Upper lobe of right lung (tissue), 1 donor: ENCODE measurements at regions not wholly inside any gene's neighbourhood (a gene's known extent, or its start where the extent isn't known, plus 50 kb on each side); places are given as distances from the start of the nearest gene placed in this dataset.
"Not testable (repeated sequence)": the region's sequence is repeated elsewhere in the genome, so short reads cannot be mapped to it uniquely, and the experiment has no call there.

Experiments
- ATAC-seq: fragments of 200-7000 bp; cut with Tn5 transposase; one replicate; pipeline ENCODE4 v1.9.1; 2020; ENCODE audit warnings: mild to moderate bottlenecking, moderate library complexity
- DNase-seq: peaks from one replicate; pipeline ENCODE4 v3.0.0-alpha.2; 2020
- H3K27ac ChIP-seq: fragments of 200-600 bp; one replicate; pipeline ENCODE4 v1.8.0; 2022
- H3K27me3 ChIP-seq: fragments of 200-600 bp; one replicate; pipeline ENCODE4 v1.8.0; 2022; ENCODE audit warnings: mild to moderate bottlenecking
- H3K36me3 ChIP-seq: fragments of 200-600 bp; one replicate; pipeline ENCODE4 v1.8.0; 2022
- H3K4me1 ChIP-seq: fragments of 200-600 bp; one replicate; pipeline ENCODE4 v1.8.0; 2022
- H3K4me3 ChIP-seq: fragments of 200-600 bp; one replicate; pipeline ENCODE4 v1.8.0; 2022; ENCODE audit warnings: mild to moderate bottlenecking
- H3K9me3 ChIP-seq: fragments of 200-600 bp; one replicate; pipeline ENCODE4 v1.8.0; 2022
- intact Hi-C: fragments of 100-400 bp; cut with DNase I; formaldehyde crosslinking; loops from one replicate; pipeline ENCODE4 v1.11.0; 2022
- TF ChIP-seq, protein P1 (sequence below): fragments of 200-600 bp; IDR thresholded peaks from one replicate; pipeline ENCODE4 v1.8.0; 2022; ENCODE audit warnings: antibody characterized with exemption
- donor health status: DM: no; HTN: yes; CAD: no; lungs with severe emphysema.

DNA sequence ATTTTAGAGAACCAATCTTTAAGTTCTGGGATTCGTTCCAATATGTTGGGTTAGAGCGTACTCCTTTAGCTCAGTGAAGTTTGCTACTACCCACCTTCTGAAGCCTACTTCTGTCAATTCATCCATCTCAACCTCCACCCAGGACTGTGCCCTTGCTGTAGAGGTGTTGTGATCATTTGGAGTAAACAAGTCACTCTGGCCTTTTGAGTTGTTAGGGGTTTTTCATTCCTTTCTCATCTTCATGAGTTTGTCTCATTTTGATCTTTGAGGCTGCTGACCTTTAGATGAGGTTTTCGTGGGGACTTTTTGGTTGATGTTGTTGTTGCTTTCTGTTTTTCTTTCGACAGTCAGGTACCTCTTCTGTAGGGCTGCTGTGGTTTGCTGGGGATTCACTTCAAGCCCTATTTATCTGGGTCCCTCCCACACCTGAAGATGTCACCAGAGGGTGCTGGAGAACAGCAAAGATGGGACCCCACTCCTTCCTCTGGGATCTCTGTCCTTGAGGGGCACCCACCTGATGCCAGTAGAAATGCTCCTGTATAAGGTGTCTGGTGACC is 158.4 kb downstream of the ANKRD36B start:
- H3K36me3 ChIP-seq, H3K27me3 ChIP-seq, H3K4me3 ChIP-seq, H3K4me1 ChIP-seq, H3K27ac ChIP-seq, ATAC-seq, DNase-seq, H3K9me3 ChIP-seq, intact Hi-C loops: not testable (repeated sequence)

DNA sequence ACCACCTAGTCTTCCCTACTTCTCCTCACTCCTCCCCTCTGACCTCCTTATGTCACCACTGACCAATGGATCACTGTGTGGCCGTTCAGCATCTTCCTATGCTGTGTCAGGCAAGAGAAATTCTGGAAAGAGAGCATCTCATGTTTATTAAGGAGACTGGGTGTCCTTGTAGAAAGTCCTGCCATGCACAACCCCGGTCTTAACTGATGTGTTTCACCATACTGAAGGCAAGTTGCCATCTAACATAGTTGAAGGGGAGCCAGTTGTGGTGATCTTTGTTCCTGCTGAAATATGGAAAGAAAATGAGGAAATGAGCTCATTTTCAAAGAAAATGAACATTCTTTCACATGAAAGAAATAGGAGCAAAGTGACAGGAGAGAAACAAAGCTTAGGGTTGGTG is 167.3 kb downstream of the ANKRD36B start:
- intact Hi-C loops, DNase-seq, H3K27ac ChIP-seq, H3K9me3 ChIP-seq, H3K4me1 ChIP-seq, H3K27me3 ChIP-seq, H3K4me3 ChIP-seq, H3K36me3 ChIP-seq: not testable (repeated sequence)
- ATAC-seq: peak; percentile 50

DNA sequence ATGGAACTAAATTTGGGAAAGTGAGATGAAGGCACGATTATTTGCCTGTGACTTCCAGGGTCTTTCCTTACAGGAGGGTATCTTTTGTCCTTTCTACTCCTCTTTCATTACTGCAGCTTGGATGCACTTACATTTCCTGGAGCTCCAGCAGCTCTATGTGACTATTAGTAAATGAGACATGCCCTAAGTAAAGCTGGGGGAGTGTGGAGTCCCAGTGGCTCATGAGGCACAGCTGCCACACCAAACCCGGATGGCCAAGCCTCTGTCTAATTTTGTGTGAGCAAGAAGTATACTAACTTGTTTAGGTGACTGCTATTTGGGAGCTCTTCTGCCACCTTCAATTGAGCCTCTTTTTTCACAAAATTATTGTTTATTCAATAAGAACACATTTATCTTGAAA is 183.3 kb downstream of the ANKRD36B start:
- intact Hi-C loops, H3K27me3 ChIP-seq, H3K27ac ChIP-seq: not testable (repeated sequence)

DNA sequence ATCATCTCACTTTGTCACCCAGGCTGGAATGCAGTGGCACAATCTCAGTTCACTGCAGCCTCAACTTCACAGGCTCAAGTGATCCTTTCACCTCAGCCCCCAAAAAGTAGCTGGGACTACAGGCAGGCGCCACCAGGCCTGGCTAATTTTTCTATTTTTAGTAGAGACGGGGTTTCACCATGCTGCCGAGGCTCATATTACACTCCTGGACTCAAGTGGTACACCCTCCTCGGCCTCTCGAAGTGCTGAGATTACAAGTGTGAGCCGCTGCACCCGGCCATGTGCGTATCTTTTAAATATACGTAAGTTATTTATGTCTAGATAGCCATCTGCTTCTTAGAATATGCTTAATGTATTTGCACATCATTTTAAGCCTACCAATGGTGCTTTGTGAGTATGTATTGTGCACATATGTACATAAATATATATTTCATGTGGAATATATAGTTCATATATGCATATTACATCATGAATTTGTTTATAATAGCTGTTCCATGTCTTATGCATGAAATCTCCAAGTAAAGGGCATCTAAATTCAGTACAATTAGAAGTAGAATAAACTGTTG is 184.4 kb downstream of the ANKRD36B start:
- DNase-seq: peak; percentile 60
- H3K9me3 ChIP-seq, H3K36me3 ChIP-seq, H3K27me3 ChIP-seq, H3K27ac ChIP-seq, intact Hi-C loops, H3K4me1 ChIP-seq, H3K4me3 ChIP-seq: not testable (repeated sequence)
- peak; percentile 72 for ATAC-seq

More for the DNA sequence above, 183.3 kb downstream of the ANKRD36B start:
- not testable (repeated sequence) for H3K36me3 ChIP-seq, H3K9me3 ChIP-seq, H3K4me1 ChIP-seq, DNase-seq, H3K4me3 ChIP-seq, ATAC-seq

DNA sequence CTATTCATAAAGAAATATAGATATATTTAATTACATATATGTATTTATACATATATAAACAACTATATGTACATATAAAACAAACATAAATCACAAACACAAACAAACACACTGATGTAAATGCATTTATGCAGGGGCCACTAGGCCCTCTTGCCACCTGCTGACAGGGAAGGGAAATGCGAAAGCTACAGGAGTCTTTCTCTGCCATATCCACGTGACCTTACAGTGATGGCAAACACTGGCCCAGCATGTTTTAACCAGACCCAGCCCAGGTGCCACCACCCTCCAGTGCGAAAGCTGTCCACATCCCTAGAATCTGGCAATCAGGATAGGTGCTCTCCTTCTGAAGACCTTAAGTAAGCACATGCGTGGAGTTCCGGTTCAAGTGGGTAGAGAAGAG is 187.0 kb downstream of the ANKRD36B start:
- DNase-seq, H3K4me3 ChIP-seq, H3K27me3 ChIP-seq, H3K4me1 ChIP-seq, intact Hi-C loops, H3K9me3 ChIP-seq, ATAC-seq, H3K27ac ChIP-seq, H3K36me3 ChIP-seq: not testable (repeated sequence)

DNA sequence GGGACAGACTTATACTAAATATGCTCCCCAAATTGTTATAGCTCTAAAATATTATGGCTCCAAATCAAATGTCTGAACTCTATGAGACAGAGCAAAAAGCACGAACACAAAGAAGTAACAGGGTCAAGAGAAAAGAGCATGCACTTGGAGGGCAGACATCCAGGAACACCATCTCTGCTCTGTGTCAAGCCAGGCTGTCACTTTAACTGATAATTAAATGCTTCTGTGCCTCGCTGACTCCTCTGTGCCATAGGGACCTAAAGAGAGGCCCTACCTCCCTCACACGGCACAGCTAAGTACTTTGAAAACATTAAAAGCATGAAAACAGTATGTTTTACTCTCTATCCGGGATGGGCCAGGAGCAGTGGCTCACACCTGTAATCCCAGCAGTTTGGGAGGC is 194.0 kb downstream of the ANKRD36B start:
- H3K4me3 ChIP-seq, H3K9me3 ChIP-seq, H3K36me3 ChIP-seq, H3K27ac ChIP-seq, DNase-seq, ATAC-seq, H3K27me3 ChIP-seq, intact Hi-C loops, H3K4me1 ChIP-seq: not testable (repeated sequence)

DNA sequence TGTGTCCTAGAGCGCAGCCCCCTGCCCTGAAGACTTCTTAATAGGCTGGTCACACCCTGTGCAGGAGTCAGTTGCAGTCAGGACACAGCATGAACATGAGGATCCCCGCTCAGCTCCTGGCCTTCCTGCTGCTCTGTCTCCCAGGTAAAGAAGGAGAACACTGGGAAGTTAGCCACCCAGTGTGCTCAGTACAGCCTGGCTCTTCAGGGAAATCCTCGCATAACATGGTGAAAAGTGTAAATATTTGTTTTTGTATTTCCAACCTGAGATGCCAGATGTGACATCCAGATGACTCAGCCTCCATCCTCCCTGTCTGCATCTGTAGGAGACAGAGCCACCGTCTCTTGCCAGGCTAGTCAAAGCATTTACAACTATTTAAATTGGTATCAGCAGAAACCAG is 203.9 kb downstream of the ANKRD36B start:
- ATAC-seq, H3K4me3 ChIP-seq, H3K27ac ChIP-seq, intact Hi-C loops, H3K36me3 ChIP-seq, H3K9me3 ChIP-seq, H3K27me3 ChIP-seq, DNase-seq, H3K4me1 ChIP-seq: not testable (repeated sequence)

DNA sequence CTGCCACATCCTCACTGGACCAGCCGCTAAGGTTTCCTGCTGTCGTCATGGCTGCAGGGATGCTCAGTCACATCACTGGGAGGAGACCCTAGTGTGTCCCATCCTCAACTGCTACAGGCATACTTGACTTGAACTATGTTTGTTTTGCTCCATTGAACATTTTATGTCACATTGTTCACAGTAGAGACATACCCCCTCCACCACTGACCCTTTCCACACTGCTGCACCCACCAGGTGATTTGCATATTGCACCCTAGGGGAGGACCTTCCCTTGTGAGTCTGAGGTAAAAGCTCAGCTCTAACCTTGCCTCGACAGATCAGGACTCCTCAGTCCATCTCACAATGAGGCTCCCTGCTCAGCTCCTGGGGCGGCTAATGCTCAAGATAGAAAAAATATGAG is 213.8 kb downstream of the ANKRD36B start:
- H3K4me3 ChIP-seq, H3K36me3 ChIP-seq, DNase-seq, H3K27me3 ChIP-seq, ATAC-seq, H3K4me1 ChIP-seq, H3K27ac ChIP-seq, H3K9me3 ChIP-seq, intact Hi-C loops: not testable (repeated sequence)

DNA sequence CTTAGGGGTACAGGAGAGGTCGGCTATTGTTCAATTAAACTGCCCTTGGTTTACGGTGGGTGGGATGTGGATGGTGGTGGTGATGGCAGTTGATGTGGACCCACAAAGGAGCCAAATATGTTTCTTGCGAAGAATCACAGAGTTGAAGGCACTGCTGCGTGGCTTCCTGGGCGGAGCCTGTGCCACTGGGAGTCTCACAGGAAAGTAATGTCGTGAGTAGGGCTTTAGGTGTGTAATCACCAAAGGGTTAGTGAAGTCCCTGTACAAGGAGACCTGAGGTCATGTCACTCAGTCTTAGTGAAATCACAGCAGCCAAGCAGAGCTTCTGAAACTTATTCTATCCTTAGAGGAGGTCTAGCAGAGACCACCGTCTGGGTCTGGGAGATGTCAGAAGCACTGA is 215.3 kb downstream of the ANKRD36B start:
- DNase-seq, H3K4me1 ChIP-seq, H3K36me3 ChIP-seq, intact Hi-C loops, H3K27me3 ChIP-seq, H3K4me3 ChIP-seq, H3K27ac ChIP-seq, H3K9me3 ChIP-seq, ATAC-seq: not testable (repeated sequence)

DNA sequence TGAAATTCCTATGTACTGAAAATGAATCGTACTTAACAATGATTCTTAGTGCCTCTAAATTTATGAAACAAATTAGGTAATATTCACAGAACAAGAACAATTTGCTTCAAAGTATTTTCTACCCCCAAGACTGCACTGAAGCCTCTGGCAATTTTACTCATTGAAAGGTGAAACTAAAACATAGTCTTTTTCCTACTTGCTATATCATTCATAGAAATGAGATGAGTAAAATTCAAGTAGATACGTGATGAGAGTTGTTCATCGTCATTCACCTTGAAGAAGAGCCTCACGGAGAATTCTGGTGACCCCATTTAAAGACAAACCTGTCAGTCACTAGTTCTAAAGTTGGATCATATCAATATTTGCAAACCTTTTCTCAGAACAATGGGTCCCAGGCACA is 226.5 kb downstream of the ANKRD36B start:
- H3K9me3 ChIP-seq, H3K36me3 ChIP-seq, H3K27me3 ChIP-seq, H3K4me3 ChIP-seq, H3K4me1 ChIP-seq, intact Hi-C loops, ATAC-seq, DNase-seq, H3K27ac ChIP-seq: not testable (repeated sequence)

DNA sequence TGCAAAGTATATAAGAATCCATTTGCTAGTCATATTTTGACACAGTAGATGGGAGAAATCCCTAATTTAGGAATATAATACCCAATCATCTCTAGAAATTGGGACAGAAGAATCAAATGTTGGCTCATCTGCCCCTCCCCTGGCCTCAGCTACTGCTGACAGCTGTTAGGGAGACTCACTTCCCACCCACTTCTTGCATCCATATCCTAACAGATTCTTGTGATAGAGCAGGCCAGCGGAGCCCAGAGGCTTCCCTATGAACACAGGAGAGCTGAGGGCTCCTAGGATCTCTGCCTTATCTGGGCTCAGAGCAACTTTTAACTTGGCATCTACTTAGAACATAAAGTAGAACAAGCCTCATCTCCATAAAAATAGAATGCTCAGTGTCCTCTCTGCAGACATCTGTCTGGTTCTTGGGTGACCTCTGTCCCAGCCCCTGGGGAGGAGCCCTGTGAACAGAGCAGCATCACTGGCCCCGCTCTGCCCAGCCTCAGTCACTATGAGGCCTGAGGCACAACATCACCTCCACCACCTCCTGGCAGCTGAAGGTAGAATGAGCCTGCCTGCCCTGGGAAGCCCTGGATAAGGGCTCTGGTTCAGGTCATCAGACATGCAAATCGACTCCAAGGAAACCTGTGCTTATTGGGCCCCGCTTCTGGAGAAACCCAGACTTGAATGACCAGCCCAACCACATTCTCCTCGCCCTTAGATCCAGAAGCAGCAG is 229.7 kb downstream of the ANKRD36B start:
- ATAC-seq (peak; percentile 53), DNase-seq (no peak)
- Histone ChIP-seq H3K27me3 (peaks cover 10% of the 10 kb centered on the region), H3K9me3 (no peaks in the 10 kb centered on the region), H3K4me3 (no peak overlapping the region), H3K27ac (no peak overlapping the region), H3K4me1 (no peaks in the 10 kb centered on the region), H3K36me3 (no peaks in the 10 kb centered on the region)
- TF ChIP-seq, protein P1, sequence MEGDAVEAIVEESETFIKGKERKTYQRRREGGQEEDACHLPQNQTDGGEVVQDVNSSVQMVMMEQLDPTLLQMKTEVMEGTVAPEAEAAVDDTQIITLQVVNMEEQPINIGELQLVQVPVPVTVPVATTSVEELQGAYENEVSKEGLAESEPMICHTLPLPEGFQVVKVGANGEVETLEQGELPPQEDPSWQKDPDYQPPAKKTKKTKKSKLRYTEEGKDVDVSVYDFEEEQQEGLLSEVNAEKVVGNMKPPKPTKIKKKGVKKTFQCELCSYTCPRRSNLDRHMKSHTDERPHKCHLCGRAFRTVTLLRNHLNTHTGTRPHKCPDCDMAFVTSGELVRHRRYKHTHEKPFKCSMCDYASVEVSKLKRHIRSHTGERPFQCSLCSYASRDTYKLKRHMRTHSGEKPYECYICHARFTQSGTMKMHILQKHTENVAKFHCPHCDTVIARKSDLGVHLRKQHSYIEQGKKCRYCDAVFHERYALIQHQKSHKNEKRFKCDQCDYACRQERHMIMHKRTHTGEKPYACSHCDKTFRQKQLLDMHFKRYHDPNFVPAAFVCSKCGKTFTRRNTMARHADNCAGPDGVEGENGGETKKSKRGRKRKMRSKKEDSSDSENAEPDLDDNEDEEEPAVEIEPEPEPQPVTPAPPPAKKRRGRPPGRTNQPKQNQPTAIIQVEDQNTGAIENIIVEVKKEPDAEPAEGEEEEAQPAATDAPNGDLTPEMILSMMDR: no peak
- intact Hi-C loops: no loop called here
